ENCODE measurements at regions not wholly inside any gene's neighbourhood (a gene's known extent, or its start where the extent isn't known, plus 50 kb on each side); places are given as distances from the start of the nearest gene placed in this dataset.

GRCh38 chr19:29436591-29437103 lies 89.1 kb upstream of the VSTM2B start:
- H3K4me3 ChIP-seq (replicated peaks; ENCODE audit: insufficient read depth, low read length), result no peak overlapping the region
- no peak overlapping the region for H3K27ac ChIP-seq (replicated peaks)
- H3K27me3 ChIP-seq (ENCODE audit: insufficient read depth, poor library complexity, severe bottlenecking), result no peaks in the 10 kb centered on the region
- DNase-seq (ENCODE audit: low read depth in 1 of 2, low spot score in 1 of 2), result no peak
- TF ChIP-seq GABPA (IDR thresholded peaks at IDR 0.05; ENCODE audit: low read depth) (no peak), POLR2AphosphoS5 (IDR thresholded peaks at IDR 0.05; ENCODE audit: low read depth) (no peak), REST (IDR thresholded peaks at IDR 0.05; ENCODE audit: insufficient replicate concordance, low read depth) (no peak), CTCF (IDR thresholded peaks at IDR 0.05; ENCODE audit: insufficient read depth, low read length) (no peak), SPI1 (IDR thresholded peaks at IDR 0.05; ENCODE audit: borderline replicate concordance, low read depth) (no peak)

- Histone ChIP-seq H3K27me3 (ENCODE audit: insufficient read depth, poor library complexity, severe bottlenecking) (no peaks in the 10 kb centered on the region), H3K27ac (replicated peaks) (no peak overlapping the region), H3K4me3 (replicated peaks; ENCODE audit: insufficient read depth, low read length) (no peak overlapping the region)
- TF ChIP-seq SPI1 (IDR thresholded peaks at IDR 0.05; ENCODE audit: borderline replicate concordance, low read depth) (no peak), REST (IDR thresholded peaks at IDR 0.05; ENCODE audit: insufficient replicate concordance, low read depth) (no peak), POLR2AphosphoS5 (IDR thresholded peaks at IDR 0.05; ENCODE audit: low read depth) (no peak), GABPA (IDR thresholded peaks at IDR 0.05; ENCODE audit: low read depth) (no peak), CTCF (IDR thresholded peaks at IDR 0.05; ENCODE audit: insufficient read depth, low read length) (no peak)
- DNase-seq (ENCODE audit: low read depth in 1 of 2, low spot score in 1 of 2), result no peak
Measured at GRCh38 chr19:29439021-29439420, 86.8 kb upstream of the VSTM2B start.

- H3K27me3 ChIP-seq (ENCODE audit: insufficient read depth, poor library complexity, severe bottlenecking), result no peaks in the 10 kb centered on the region
- no peak for DNase-seq (ENCODE audit: low read depth in 1 of 2, low spot score in 1 of 2)
- no peak for TF ChIP-seq POLR2AphosphoS5 (IDR thresholded peaks at IDR 0.05; ENCODE audit: low read depth)
- no peak for TF ChIP-seq GABPA (IDR thresholded peaks at IDR 0.05; ENCODE audit: low read depth)
- no peak for TF ChIP-seq SPI1 (IDR thresholded peaks at IDR 0.05; ENCODE audit: borderline replicate concordance, low read depth)
- no peak for TF ChIP-seq REST (IDR thresholded peaks at IDR 0.05; ENCODE audit: insufficient replicate concordance, low read depth)
- TF ChIP-seq CTCF (IDR thresholded peaks at IDR 0.05; ENCODE audit: insufficient read depth, low read length), result no peak
Measured at GRCh38 chr19:29439688-29440550, 85.9 kb upstream of the VSTM2B start.

More at GRCh38 chr19:29439688-29440550, 85.9 kb upstream of the VSTM2B start:
- no peak overlapping the region for H3K4me3 ChIP-seq (replicated peaks; ENCODE audit: insufficient read depth, low read length)
- H3K27ac ChIP-seq (replicated peaks), result no peak overlapping the region

Data from HL-60 (cell line).